ENCODE measurements at regions not wholly inside any gene's neighbourhood (a gene's known extent, or its start where the extent isn't known, plus 50 kb on each side); places are given as distances from the start of the nearest gene placed in this dataset.

DNA sequence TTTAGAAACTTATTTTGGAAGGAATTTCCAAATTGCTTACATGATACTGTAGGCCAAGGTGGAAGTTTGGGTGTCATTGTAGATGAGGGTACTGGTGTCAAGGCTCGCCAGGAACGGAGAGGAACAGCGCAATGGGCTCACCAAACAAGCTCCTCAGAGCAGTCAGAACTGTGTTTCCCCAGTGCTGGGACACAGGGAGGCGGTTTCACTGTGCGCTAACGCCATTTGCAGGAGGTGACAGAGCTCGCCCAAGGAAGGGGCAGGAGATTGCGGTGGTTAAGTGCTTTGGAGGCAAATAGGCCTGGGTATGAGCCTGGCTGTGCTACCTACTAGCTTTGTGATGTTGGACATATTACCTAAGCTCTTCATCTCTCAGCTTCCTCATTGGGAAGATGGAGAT, 57.3 kb downstream of the HHEX start:
- DNase-seq: no peak
- intact Hi-C loops (cut with DNase I): no loop called here

DNA sequence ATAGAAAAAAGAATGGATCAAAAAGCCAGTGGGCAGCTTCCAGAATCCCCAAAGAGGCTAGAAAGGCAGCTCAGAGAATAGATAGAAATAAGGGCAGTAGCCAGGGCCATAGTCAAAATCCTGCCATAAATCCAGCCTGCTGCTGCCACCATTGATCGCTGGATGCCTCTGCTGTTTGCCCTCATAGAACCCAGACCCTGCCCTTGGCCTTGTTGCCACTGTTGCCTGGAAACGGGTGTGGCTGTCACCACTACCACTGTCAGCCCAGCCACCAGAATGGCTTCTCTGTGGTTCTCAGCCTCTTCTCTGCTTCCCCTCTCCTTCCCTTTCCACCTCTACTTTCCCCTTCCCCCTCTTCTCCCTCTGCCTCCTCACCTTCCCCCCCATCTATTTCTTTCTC, 57.8 kb downstream of the HHEX start:
- DNase-seq: no peak
- intact Hi-C loops (cut with DNase I): no loop called here

DNA sequence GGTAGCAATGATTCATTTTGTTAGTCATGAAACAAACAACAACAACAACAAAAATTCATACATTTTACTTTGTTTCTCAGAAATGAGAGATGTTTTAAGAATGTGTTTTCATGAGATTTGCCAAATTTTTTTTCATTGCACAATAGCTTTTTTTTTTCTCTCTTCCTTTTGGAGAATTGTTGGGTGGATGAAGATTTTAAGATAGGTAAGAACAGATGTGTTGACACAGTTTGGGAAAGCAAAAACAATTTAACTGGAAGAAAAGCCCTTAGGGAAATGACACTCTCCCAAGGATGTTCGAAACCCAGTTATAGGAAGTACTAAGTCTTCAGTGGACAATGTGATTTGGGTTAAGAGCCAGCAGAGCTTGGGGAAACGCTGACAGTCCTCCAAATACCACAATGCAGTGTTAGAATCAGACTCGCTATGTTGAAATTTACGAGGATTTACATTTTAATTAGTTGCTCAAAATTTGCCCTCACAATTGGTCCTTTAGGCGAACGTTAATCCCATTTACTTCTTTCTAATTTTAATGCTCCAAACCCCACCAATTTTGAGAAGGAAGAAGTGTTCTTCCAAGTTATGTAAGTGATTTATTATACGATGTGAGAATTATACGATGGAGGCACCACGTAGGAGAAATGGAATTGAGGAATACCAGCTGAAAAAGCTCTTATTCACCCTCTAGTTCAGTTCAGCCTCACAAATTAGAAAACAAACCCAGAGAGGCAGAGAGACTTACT, 61.2 kb downstream of the HHEX start:
- DNase-seq: no peak
- intact Hi-C loops (cut with DNase I): no loop called here

DNA sequence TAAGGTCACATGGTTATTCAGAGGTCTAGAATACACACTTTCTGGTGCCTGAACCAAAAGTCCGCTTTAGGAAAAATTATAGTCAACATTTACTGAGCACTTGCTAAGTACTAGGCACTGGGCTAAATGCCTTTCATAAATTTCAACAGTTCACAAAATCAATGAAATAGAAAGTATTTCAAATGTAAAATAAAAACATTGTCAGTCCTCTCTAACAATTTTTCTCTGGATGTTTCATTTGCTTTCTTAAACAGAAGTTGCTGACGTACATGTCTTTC, 61.7 kb downstream of the HHEX start:
- no peak for DNase-seq
- intact Hi-C loops (cut with DNase I): no loop called here

DNA sequence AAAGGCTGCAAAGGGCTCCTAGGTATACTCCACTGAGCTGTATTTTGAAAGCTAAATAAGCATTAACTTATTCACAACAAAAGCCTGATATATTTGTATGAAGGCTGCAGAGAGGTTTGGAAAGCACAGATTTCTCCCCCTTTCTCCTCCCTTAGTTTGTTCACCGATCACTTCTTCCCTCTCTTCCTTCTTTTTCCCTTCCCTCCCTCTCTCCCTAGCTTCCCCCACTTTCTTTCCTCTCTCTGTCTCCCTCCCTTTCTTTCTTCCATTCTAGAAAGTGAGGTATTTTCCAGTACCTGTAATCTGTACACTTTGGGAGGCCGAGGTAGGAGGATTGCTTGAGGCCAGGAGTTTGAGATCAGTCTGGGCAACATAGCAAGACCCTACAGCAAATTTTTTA, 62.1 kb downstream of the HHEX start:
- no peak for DNase-seq
- intact Hi-C loops (cut with DNase I): no loop called here

DNA sequence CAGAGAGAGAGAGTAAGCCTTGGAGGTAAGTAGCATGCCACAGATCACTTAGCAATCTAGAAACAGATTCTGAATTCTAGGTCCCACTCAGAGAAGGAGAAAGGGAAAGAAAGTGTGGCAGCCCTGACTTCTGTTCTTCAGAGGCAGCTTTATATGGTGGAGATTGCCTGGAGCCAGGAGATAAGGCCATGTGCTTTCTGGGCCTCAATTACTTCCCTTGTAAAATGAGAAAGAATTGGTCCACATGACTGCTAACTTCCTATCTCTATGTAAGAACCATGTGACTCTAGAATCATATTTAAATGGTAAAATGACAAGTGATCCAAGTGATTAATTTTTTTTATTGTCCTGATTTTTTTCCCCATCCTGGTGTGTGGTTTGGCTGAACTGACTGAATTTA, 64.1 kb downstream of the HHEX start:
- intact Hi-C loops (cut with DNase I): no loop called here
- DNase-seq: no peak

DNA sequence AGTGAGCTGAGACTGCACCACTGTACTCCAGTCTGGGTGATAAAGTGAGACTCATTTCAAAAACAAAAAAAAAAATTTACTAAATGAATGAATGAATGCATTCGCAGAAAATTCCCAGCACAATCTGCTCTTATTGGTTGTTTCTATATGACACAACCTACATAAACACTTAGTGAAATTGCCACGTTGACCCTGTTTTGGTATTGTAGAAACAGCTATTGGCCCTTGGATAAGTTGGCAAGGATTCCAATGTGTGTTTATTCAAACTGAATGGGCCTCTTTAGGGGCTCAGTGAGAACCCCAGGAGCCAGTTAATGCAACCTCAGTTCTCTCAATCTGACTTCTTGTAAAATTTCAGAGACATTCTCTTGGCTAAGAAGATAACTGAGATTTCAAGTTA, 66.0 kb downstream of the HHEX start:
- intact Hi-C loops (cut with DNase I): no loop called here

DNA sequence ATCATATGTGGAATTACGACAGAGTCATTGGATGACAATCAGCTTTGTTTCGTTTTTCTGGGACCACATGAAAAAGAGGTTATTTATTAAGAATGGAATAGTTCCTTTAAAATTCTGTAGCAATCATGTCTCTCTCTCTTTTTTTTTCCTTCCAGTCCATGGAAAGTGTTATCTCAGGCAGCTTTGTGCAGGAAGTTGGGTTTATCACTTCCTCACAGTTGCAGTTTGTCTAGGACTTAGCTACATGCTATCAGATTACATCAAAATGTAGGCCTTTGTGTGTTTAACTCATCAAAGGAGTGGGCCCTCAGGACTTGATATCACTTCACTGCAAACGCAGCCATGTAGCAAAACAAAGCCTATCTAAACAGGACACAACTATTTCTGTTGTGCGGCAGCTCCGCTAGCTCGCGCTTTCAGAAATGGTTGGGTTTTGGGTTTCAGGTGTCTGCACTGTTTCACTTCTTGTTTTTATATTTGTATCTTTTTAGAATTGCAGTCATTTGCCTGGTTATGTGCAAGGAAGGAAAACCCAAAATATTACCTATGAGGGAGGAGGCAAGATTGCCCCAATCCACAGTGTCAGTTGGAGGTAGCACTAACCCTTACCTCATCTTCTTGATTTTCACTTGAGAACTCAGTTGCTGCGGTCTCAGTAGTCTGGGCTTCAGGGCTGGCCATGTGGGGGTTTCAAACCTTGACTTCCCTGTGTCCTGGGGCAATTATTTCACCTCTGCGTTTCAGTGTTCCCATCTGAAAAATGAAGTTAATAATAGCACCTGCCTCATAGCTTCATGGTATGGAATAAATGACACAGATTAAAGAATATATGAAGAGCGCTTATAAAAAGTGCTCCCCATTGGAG, 66.7 kb downstream of the HHEX start:
- no peak for DNase-seq
- intact Hi-C loops (cut with DNase I): no loop called here

More for the DNA sequence above, 66.0 kb downstream of the HHEX start:
- no peak for DNase-seq

DNA sequence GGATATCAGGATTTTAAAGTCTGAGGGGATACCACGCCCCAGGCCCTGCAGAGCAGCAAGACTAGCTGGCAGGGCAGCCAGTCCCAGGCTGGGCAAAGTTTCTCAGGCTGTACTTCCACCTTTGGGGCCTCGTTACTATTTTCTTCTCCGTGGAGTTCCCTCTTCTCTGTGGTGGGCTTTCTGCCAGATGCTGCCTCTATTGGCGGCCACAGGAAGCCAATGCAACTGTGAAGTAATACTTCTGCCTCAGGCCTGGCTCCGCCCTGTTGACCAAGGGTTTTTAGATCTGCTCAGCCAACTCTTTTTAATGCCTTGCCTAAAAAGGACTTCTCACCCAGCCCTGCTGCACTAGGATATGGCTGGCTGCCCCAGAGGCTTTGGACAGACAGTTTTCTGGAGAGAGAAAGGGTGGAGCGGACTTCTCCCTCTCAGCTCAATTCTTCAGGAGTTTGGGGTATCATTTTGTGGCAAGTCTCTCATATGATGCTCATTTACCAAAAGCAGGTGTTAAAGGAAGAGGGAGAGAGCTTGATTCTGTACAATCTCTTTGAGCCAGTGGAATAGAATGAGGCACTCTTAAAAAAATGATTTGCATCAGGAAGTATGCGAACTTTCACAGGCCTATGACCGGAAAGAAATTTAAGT, 67.4 kb downstream of the HHEX start:
- DNase-seq: peak in 7 of 10 donors; percentile 10 to 85 (median 26)
- intact Hi-C loops (cut with DNase I): no loop called here

DNA sequence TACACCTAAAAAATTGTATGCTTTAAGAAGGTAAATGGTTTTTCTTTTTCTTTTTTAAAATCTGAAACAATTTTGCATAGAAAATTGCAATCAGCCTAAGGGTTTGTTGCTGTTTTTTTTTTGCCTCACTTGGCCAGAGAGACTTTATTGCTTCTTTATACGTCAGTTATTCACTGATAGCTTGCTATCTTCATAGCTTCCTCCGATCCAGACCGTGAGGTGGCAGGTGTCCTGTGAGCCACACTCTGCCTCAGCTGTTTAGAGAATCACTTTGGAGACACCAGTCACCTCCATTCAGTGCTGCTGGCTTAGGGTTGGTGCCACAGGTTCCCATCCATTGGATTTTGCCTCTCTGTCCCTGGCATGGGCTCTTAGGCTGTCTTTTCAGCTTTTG, 68.0 kb downstream of the HHEX start:
- DNase-seq: no peak
- intact Hi-C loops (cut with DNase I): no loop called here

DNA sequence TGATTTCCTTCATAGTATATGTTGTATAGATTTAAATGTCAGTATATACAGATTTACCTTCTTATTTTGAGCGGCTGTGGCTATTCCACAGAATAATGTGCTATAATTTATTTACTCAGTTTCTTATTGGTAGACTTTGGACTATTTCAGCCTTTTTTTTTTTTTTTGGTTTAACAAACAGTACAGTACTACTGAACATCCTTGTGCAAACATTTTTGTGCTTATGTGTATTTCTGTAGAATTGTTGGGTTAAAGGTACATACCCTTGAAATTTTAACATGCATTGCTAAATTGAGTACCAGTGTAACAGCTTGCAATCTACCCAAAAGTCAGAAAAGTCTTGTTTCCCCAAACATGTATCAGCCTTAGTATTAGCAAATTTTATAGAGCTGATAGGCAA, 68.8 kb downstream of the HHEX start:
- no peak for DNase-seq
- intact Hi-C loops (cut with DNase I): no loop called here

DNA sequence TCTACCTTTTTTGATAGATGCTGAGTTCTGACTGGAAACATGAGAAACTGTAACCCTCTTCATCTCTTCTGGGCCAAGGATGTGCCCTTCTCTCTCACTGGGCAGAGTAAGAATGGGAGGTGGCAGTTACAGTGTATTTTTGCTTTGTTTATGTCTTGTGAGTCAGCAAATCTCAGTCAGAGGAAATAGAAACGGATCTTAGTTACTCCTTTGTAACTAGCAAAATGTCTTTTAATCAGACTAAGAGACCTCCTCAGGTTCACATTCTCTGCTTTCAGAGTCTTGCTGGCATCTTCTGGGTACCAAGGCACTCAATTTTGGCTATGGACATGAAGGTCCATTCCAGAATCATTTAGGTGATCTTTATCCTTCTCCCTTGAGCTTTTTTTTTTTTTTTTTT, 70.9 kb downstream of the HHEX start:
- no peak for DNase-seq
- intact Hi-C loops (cut with DNase I): no loop called here

DNA sequence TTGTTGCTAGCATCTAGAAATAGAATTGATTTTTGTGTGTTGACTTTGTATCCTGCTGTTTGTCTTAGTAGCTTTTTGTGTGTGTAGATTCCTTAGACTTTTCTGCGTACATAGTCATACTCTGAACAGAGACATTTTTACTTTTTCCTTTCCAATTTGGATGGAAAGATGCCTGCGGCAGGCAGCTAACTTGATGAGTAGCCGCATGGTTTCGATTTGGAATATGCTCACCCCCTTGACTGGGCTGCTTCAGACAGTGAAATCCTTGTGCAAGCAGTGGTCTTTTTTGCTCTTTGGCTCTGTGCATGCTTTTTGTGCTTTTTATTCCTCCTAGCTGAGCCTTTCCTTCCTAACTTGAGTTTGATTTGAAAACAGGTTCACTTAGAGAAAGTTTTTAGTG, 71.8 kb downstream of the HHEX start:
- no peak for DNase-seq
- intact Hi-C loops (cut with DNase I): no loop called here

DNA sequence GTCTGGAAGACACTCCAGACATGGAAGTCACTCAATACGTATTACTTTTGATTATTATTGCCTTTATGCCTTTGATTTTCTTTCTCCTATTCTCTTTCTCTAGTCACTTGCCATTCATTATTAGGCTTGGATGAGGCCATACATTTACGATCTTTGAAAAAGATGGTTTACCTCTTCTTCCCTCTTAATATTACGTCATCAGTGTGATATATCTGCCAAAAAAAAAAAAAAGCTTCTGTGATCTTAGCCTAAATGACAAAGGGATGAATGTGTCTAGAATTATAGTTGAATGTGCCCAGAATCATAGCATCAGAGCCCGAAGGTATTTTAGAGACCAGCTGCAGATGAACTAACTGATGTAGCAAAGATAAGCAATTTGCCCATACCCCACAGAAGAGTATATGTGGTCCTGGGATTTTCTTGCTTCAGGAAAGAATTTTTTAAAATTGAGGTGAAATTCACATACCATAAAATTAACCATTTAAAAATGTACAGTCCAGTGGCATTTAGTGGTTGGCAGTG, 73.9 kb downstream of the HHEX start:
- no peak for DNase-seq
- intact Hi-C loops (cut with DNase I): no loop called here

DNA sequence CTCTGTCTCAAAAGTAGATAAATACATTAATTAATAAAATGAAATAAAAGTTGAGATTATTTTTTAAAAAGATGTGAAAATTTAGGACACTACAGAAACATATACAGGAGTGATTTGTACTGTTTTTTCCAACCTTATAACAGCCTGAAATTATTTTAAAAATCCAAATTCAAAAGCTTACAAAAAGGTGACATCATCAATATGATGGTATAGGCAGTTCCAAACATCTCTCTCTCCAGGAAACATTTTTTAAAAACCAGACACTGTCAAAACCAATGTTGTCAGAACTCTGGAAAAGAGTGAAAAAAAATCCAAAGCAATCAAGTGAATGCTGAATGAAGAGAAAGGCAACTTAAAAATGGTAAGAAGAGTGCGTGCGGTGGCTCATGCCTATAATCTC, 76.7 kb downstream of the HHEX start:
- DNase-seq: no peak
- intact Hi-C loops (cut with DNase I): no loop called here

DNA sequence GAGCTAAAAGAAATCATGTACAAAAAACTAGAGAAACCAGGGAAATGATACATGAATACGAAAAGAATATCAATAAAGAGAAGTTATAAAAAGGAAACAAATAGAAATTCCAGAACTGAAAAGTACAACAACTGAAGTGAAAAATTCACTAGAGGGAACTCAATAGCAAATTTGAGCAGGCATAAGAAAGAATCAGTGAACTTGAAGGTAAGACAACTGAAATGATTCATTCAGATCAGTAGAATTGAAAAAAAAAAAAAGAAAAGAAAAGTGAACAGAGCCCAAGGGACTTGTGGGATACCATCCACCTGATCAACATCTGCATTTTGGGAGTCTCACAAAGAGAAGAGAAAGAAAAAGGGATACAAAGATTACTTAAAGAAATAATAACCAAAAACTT, 78.3 kb downstream of the HHEX start:
- intact Hi-C loops (cut with DNase I): no loop called here
- DNase-seq: no peak

DNA sequence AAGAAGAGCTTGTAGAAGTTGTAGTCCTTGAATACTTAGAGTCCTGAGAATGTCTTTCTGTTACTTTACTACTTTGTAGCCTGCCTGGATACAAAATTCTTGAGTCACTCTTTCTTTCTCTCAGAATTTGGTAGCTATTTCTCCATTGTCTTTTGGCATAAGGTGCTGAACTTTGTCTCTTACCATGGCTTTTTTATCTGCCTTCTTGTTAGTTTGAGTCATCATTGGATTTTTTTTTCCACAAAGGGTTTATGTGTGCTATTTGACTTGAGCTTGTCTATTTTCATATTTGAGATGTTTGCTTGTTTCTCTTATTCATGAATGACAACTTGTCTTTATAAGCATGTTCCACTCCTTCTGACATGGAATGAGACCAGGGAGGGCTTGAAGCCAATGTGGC, 74.5 kb upstream of the EXOC6 start:
- intact Hi-C loops (cut with DNase I): no loop called here
- no peak for DNase-seq

DNA sequence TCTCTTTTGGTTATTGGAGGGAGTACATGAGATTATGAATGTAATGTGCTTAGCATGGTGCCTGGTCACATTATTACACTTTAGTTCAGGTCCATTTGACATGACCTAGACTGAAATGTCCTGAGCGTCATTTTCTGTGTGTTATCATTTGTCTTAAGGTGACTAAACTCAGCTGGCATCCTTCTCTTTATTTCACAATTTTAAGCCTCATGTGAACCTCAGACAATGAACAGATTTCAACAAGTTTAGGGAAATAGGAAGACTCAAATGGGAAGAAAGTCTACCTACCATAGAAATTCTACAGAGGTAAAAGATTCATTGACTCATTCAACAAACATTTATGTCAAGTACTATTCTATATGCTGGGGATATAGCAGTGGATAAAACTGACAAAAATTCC, 70.2 kb upstream of the EXOC6 start:
- intact Hi-C loops (cut with DNase I): no loop called here
- no peak for DNase-seq

DNA sequence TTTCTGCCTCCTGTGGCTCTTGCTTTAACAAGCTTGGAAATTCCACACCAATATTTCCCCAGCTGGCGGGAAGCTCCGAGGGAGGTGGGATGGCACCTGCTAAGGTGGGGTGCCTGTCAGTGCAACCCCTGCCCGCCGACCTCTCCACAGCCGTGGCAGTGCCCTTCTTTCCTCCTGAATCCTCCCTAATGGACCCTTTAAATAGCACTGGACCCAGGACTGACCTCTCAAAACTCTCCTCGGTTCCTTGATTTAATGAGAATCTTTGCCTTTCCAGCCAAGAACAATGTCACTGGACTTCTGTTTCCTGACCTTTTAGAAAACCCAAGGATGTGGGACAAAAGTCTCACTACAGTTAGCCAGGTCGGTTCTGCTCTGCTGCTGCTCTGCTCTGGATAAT, 63.2 kb upstream of the EXOC6 start:
- intact Hi-C loops (cut with DNase I): no loop called here
- DNase-seq: no peak

DNA sequence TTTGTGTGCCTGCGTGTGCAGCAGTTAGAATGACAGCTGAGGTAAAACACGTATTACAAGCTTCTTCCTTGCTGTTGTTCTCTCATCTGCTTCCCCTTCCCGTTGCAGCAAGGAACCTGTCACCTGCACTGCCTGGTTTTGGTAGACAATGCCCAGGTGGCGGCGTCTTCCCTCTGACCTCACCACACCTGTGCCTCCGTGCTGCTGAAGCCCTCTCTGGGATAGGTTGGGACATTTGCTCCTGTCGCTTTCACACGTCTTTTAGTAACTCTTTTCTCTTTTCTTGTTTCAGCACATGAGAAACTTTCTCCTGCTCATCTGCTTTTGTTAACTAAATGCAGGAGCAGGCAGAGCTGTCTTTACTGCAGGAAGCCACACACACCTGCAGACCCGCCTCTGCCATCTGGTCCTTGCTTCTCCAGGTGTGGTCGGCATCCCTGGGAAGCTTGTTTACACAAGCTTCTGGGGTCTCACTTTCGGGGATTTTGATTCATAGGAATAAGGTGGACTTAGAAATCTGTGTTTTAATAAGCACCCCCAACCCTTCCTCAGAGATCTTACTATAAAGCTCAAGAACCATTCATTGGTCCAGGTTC, 60.7 kb upstream of the EXOC6 start:
- no peak for DNase-seq
- intact Hi-C loops (cut with DNase I): no loop called here

DNA sequence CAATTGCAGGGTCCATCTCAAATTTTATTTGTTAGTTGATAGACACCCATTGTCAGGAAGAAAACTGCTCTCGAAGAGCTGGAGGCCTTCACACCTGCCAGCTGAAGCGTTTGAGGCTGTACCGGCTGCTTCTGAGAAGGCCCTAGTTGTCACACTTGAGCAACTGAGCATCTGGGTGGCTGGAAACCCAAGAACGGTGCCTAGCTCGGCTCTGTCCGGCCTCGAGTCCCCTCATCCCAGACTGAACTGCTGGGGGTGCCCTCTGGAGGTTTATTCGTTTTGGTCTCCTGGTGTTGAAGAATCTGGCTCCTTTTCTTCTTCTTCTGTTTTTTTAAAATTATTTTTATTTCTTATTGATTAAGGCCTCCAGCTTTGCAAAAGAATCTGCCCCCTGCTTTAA, 59.3 kb upstream of the EXOC6 start:
- peak in 1 of 10 donors; percentile 64 for DNase-seq
- intact Hi-C loops (cut with DNase I): no loop called here
